ENCODE measurements at regions not wholly inside any gene's neighbourhood (a gene's known extent, or its start where the extent isn't known, plus 50 kb on each side); places are given as distances from the start of the nearest gene placed in this dataset.

- TF ChIP-seq EZH2 (IDR thresholded peaks at IDR 0.05; ENCODE audit: borderline replicate concordance, low read length): no peak
- no peak for TF ChIP-seq CTCF (conservative IDR thresholded peaks at IDR 0.05 in 1 of 2, IDR thresholded peaks at IDR 0.05 in 1 of 2; ENCODE audit: extremely low read depth in 1 of 2, insufficient read depth in 1 of 2, low read depth in 1 of 2, low read length in 2 of 2)
Observed at GRCh38 chr4:100294356-100294755, 104.1 kb upstream of the DDIT4L start.

All from mammary epithelial cell (primary cell).